Type B pancreatic cell (in vitro differentiated cells): ENCODE measurements at regions not wholly inside any gene's neighbourhood (a gene's known extent, or its start where the extent isn't known, plus 50 kb on each side); places are given as distances from the start of the nearest gene placed in this dataset.

ENCODE experiments used
- DNase-seq: peaks from one replicate; pipeline ENCODE4 v3.0.0; 2021; ENCODE audit warnings: mixed read lengths; ENCODE audit not compliant: unreplicated experiment; ENCODE audit errors: extremely low spot score
- H3K27ac Mint-ChIP-seq: 2 replicates; pipeline ENCODE4 v1.8.0; 2021; ENCODE audit warnings: mild to moderate bottlenecking, mixed read lengths
- H3K27me3 Mint-ChIP-seq: 2 replicates; pipeline ENCODE4 v1.8.0; 2021; ENCODE audit warnings: mixed read lengths
- H3K36me3 Mint-ChIP-seq: 2 replicates; pipeline ENCODE4 v1.8.0; 2021; ENCODE audit warnings: mixed read lengths
- H3K4me1 Mint-ChIP-seq: one replicate; pipeline ENCODE4 v1.8.0; 2021; ENCODE audit warnings: mixed read lengths; ENCODE audit not compliant: unreplicated experiment
- H3K4me3 Mint-ChIP-seq: 2 replicates; pipeline ENCODE4 v1.8.0; 2021; ENCODE audit warnings: mild to moderate bottlenecking, mixed read lengths
- H3K9me3 Mint-ChIP-seq: 2 replicates; pipeline ENCODE4 v1.8.0; 2021; ENCODE audit warnings: mixed read lengths
- CTCF ChIP-seq: fragments of 200-600 bp; sonication (generic); conservative IDR thresholded peaks from 2 replicates; pipeline ENCODE4 v1.5.0; 2021; ENCODE audit warnings: antibody characterized with exemption, mild to moderate bottlenecking

DNA sequence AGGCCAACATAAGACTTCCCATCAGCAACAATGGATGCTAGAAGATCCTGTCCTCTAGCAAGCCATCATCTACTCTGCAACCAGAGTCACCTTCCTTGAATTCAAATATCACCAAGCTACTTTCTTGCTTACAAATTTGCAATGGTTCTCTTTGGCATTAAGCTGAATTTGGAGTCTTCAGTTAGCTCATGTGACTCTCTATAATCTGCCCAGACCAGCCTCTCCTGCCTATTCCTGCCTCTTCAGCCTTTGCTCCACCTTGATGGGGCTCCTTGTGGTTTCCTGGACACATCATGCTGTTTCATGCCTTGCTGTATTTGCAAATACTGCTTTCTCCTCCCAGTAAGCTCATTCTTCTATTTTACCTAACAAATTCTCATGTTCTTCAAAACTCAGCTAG, 82.3 kb downstream of the RASSF10 start:
- peaks cover 9% of the 10 kb centered on the region for H3K27me3 Mint-ChIP-seq
- no peak for TF ChIP-seq CTCF
- no peak overlapping the region for H3K27ac Mint-ChIP-seq
- no peak for DNase-seq
- no peaks in the 10 kb centered on the region for H3K9me3 Mint-ChIP-seq
- H3K4me3 Mint-ChIP-seq = no peak overlapping the region
- no peaks in the 10 kb centered on the region for H3K36me3 Mint-ChIP-seq
- H3K4me1 Mint-ChIP-seq = no peaks in the 10 kb centered on the region

- no peak overlapping the region for H3K4me3 Mint-ChIP-seq
- DNase-seq = no peak
- no peaks in the 10 kb centered on the region for H3K9me3 Mint-ChIP-seq
- H3K36me3 Mint-ChIP-seq = no peaks in the 10 kb centered on the region
- no peak overlapping the region for H3K27ac Mint-ChIP-seq
- no peak for TF ChIP-seq CTCF
- peaks cover 5% of the 10 kb centered on the region for H3K27me3 Mint-ChIP-seq
- H3K4me1 Mint-ChIP-seq = no peaks in the 10 kb centered on the region
Measured at GRCh38 chr11:13091804-13092203, 82.7 kb downstream of the RASSF10 start.

- H3K9me3 Mint-ChIP-seq = no peaks in the 10 kb centered on the region
- no peak for DNase-seq
- TF ChIP-seq CTCF = no peak
- H3K4me1 Mint-ChIP-seq = no peaks in the 10 kb centered on the region
- no peaks in the 10 kb centered on the region for H3K27me3 Mint-ChIP-seq
- no peak overlapping the region for H3K4me3 Mint-ChIP-seq
- no peaks in the 10 kb centered on the region for H3K36me3 Mint-ChIP-seq
- no peak overlapping the region for H3K27ac Mint-ChIP-seq
Measured at GRCh38 chr11:13094930-13095687, 86.0 kb downstream of the RASSF10 start.

GRCh38 chr11:13098063-13098462, 88.9 kb downstream of the RASSF10 start:
- no peak for DNase-seq
- H3K36me3 Mint-ChIP-seq = no peaks in the 10 kb centered on the region
- H3K27ac Mint-ChIP-seq = no peak overlapping the region
- no peak for TF ChIP-seq CTCF
- H3K27me3 Mint-ChIP-seq = no peaks in the 10 kb centered on the region
- no peak overlapping the region for H3K4me3 Mint-ChIP-seq
- H3K4me1 Mint-ChIP-seq = no peaks in the 10 kb centered on the region
- no peaks in the 10 kb centered on the region for H3K9me3 Mint-ChIP-seq

GRCh38 chr11:13098616-13099289, 89.6 kb downstream of the RASSF10 start:
- H3K9me3 Mint-ChIP-seq = no peaks in the 10 kb centered on the region
- no peaks in the 10 kb centered on the region for H3K27me3 Mint-ChIP-seq
- no peaks in the 10 kb centered on the region for H3K4me1 Mint-ChIP-seq
- H3K4me3 Mint-ChIP-seq = no peak overlapping the region
- no peaks in the 10 kb centered on the region for H3K36me3 Mint-ChIP-seq
- no peak for DNase-seq
- no peak for TF ChIP-seq CTCF
- no peak overlapping the region for H3K27ac Mint-ChIP-seq
